ENCODE measurements at regions not wholly inside any gene's neighbourhood (a gene's known extent, or its start where the extent isn't known, plus 50 kb on each side); places are given as distances from the start of the nearest gene placed in this dataset.
"Not testable (repeated sequence)": the region's sequence is repeated elsewhere in the genome, so short reads cannot be mapped to it uniquely, and the experiment has no call there.

- DNase-seq (ENCODE audit: extremely low spot score): no peak
- WGBS: 82% methylated on average over 11 of the region's 11 CpGs
- no peaks in the 10 kb centered on the region for H3K4me1 ChIP-seq (ENCODE audit: insufficient read depth)
- no peak overlapping the region for H3K27ac ChIP-seq (ENCODE audit: low read depth)
- no peaks in the 10 kb centered on the region for H3K36me3 ChIP-seq (ENCODE audit: insufficient read depth)
- no peak overlapping the region for H3K4me3 ChIP-seq (ENCODE audit: low read depth, low read length)
Observed at GRCh38 chr17:21815352-21816063, 123.2 kb downstream of the KCNJ18 start.

- no peak overlapping the region for H3K27ac ChIP-seq (ENCODE audit: low read depth)
- H3K4me3 ChIP-seq (ENCODE audit: low read depth, low read length): no peak overlapping the region
- H3K4me1 ChIP-seq (ENCODE audit: insufficient read depth): no peaks in the 10 kb centered on the region
- H3K36me3 ChIP-seq (ENCODE audit: insufficient read depth): no peaks in the 10 kb centered on the region
- 74% methylated on average over 15 of the region's 15 CpGs for WGBS
- no peak for DNase-seq (ENCODE audit: extremely low spot score)
Observed at GRCh38 chr17:21816592-21817567, 124.6 kb downstream of the KCNJ18 start.

DNA sequence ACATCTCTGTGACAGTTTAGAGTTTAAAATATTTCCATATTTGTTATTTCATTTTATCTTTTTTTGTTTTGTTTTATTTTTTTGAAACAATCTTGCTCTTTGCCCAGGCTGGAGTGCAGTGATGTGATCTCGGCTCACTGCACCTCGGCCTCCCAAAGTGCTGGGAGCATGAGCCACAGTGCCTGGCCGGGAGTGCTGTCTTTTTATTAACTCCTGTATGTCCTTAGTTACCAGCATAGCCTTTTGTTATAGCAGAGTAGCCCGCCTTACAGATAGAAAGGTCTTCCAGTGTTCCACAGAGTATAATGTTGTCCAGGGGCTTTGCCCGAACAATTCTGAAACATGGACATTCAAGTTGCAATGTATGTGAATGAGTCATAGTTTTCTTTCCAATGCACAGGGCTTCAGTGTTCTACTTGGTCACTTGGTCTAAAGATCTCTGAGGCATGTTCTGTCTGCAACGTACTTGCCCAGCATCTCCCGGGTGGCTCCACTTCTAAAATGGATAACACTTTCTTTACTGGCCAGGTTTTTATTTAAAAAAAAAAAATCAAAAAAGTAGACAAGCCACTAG, 125.6 kb downstream of the KCNJ18 start:
- H3K4me1 ChIP-seq (ENCODE audit: insufficient read depth): no peaks in the 10 kb centered on the region
- H3K4me3 ChIP-seq (ENCODE audit: low read depth, low read length): no peak overlapping the region
- no peak overlapping the region for H3K27ac ChIP-seq (ENCODE audit: low read depth)
- WGBS: 82% methylated on average over 7 of the region's 7 CpGs
- H3K36me3 ChIP-seq (ENCODE audit: insufficient read depth): no peaks in the 10 kb centered on the region
- DNase-seq (ENCODE audit: extremely low spot score): no peak

- H3K36me3 ChIP-seq (ENCODE audit: insufficient read depth): no peaks in the 10 kb centered on the region
- WGBS: 56% methylated on average over 1 of the region's 1 CpG
- DNase-seq (ENCODE audit: extremely low spot score): no peak
- H3K27ac ChIP-seq (ENCODE audit: low read depth): no peak overlapping the region
- no peak overlapping the region for H3K4me3 ChIP-seq (ENCODE audit: low read depth, low read length)
- no peaks in the 10 kb centered on the region for H3K4me1 ChIP-seq (ENCODE audit: insufficient read depth)
Observed at GRCh38 chr17:21823090-21823489, 130.8 kb downstream of the KCNJ18 start.

DNA sequence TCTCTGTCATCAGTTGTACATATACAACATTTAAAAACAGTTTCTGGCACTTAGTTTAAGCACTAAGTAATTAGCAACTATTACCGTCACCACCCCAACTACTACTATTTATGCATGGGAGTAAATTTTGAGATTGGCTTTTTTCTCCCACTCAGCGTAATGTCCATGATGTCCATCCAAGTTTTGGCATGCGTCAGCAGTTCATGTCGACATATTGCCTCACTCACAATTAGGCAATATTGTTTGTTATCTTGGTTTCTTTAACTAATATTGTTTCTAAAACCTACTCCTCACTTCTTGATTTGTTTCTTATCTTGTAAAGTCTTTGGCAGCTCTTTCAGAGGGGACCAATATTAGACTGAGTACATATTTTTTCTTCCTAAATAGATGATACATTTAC, 131.3 kb downstream of the KCNJ18 start:
- WGBS: 87% methylated on average over 4 of the region's 4 CpGs
- Histone ChIP-seq H3K4me1 (ENCODE audit: insufficient read depth) (no peaks in the 10 kb centered on the region), H3K27ac (ENCODE audit: low read depth) (no peak overlapping the region), H3K4me3 (ENCODE audit: low read depth, low read length) (no peak overlapping the region), H3K36me3 (ENCODE audit: insufficient read depth) (no peaks in the 10 kb centered on the region)
- no peak for DNase-seq (ENCODE audit: extremely low spot score)

GRCh38 chr17:21841839-21842238, 149.5 kb downstream of the KCNJ18 start:
- H3K4me3 ChIP-seq (ENCODE audit: low read depth, low read length): no peak overlapping the region
- DNase-seq (ENCODE audit: extremely low spot score): no peak
- 45% methylated on average over 49 of the region's 49 CpGs for WGBS
- no peaks in the 10 kb centered on the region for H3K36me3 ChIP-seq (ENCODE audit: insufficient read depth)
- no peak overlapping the region for H3K27ac ChIP-seq (ENCODE audit: low read depth)
- no peaks in the 10 kb centered on the region for H3K4me1 ChIP-seq (ENCODE audit: insufficient read depth)

DNA sequence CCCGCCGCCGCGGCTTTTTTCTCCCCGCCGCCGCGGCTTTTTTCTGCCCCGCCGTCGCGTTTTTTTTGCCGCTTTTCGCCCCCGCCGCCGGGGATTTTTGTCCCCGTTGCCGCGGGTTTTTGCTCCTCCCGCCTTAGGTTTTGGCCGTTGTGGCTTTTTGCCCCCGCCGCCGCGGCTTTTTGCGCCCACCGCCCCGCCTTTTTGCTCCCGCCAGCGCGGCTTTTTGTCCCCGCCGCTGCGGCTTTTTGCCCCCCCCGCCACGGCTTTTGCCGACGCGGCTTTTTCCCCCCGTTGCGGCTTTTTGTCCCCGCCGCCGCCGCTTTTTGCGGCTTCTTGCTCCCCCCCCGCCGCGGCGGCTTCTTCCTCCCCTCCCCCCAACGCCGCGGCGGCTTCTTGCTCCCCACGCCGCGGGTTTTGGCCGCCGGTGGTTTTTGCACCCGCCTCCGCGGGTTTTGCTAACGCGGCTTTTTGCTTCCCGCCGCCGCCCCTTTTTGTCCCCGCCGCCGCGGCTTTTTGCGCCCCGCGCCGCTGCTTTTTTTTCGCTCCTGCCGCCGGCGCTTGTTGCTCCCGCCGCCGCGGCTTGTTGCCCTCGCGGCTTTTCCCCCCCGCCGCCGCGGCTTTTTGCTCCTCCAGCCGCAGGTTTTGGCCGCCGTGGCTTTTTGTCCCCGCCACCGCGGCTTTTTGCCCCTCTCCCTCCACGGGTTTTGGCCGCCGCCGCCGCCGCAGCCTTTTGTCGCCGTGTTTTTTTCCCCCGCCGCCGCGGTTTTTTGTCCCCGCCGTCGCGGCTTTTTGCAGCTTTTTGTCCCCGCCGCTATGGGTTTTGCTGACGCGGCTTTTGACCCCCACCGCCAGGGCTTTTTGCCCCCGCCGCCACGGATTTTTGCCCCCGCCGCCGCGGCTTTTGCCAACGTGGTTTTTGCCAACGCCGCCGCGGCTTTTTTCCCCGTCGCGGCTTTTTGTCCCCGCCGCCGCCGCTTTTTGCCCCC, 150.3 kb downstream of the KCNJ18 start:
- no peak for DNase-seq (ENCODE audit: extremely low spot score)
- 37% methylated on average over 136 of the region's 136 CpGs for WGBS
- peak overlapping the region; percentile 36 for H3K4me3 ChIP-seq (ENCODE audit: low read depth, low read length)
- no peaks in the 10 kb centered on the region for H3K36me3 ChIP-seq (ENCODE audit: insufficient read depth)
- no peak overlapping the region for H3K27ac ChIP-seq (ENCODE audit: low read depth)
- no peaks in the 10 kb centered on the region for H3K4me1 ChIP-seq (ENCODE audit: insufficient read depth)

DNA sequence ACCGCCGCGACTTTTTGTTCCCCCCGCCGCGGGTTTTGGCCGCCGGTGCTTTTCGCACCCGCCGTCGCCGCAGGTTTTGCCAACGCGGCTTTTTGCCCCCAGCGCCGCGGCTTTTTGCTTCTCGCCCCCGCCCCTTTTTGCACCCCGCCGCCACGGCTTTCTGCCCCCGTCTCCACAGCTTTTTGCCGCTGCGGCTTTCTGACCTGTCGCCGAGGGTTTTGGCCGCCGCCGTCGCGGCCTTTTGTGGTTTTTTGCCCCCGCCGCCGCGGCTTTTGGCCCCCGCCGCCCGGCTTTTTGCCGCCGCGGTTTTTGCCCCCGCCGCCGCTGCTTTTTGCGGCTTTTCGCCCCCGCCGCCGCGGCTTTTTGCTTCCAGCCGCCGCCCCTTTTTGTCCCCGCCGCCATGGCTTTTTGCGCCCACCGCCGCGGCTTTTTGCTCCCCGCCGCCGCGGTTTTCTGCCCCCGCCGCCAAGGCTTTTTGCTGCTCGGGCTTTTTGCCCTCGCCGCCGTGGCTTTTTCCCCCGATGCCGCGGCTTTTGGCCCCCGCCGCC, 151.1 kb downstream of the KCNJ18 start:
- Histone ChIP-seq H3K4me1 (ENCODE audit: insufficient read depth) (no peaks in the 10 kb centered on the region), H3K36me3 (ENCODE audit: insufficient read depth) (no peaks in the 10 kb centered on the region), H3K27ac (ENCODE audit: low read depth) (no peak overlapping the region), H3K4me3 (ENCODE audit: low read depth, low read length) (peak overlapping the region; percentile 36)
- no peak for DNase-seq (ENCODE audit: extremely low spot score)
- 47% methylated on average over 75 of the region's 75 CpGs for WGBS

DNA sequence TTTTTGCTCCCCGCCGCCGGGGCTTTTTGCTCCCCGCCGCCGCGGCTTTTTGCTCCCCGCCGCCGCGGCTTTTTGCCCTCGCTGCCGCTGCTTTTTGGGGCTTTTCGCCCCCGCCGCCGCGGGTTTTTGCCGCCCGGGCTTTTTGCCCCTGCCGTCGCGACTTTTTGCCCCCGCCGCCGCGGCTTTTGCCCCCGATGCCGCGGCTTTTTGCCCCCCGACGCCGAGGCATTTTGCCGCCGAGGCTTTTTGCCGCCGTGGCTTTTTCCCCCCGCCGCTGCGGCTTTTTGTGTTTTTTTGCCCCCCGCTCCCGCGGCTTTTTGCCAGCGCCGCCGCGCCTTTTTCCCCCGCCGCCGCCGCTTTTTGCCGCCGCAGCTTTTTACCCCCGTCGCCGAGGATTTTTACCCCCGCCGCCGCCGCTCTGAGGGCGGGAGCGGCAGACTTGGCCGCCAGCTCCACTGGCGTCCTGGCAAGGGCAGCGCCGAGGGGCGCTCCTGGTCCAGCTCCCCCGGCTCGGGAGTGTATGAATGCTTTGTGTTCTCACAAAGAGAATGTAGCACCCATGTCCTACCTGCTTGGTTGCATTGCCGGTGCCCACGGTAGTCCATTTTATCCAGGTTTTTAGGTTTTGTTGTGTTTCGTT, 151.7 kb downstream of the KCNJ18 start:
- no peaks in the 10 kb centered on the region for H3K4me1 ChIP-seq (ENCODE audit: insufficient read depth)
- DNase-seq (ENCODE audit: extremely low spot score): no peak
- no peak overlapping the region for H3K27ac ChIP-seq (ENCODE audit: low read depth)
- no peaks in the 10 kb centered on the region for H3K36me3 ChIP-seq (ENCODE audit: insufficient read depth)
- H3K4me3 ChIP-seq (ENCODE audit: low read depth, low read length): peak overlapping the region; percentile 36
- 46% methylated on average over 72 of the region's 72 CpGs for WGBS

DNA sequence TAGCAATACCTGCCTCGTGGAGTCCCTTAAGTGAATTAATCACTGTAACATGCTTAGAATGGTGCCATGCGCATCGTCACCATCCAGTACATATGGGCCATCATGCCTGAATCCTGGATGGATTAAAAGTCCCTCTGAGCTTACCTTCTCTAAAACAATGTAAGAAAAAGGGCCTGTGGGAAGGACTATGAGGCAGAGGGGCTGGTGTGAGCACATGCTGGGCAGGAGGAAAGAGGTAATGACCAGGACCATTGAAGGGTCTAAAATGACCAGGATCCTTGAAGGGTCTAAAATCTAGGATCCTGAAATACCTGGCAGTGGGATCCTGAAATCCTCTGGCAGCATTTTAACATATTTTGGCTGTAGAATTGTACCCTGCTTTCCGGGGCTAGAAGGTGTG, 156.2 kb downstream of the KCNJ18 start:
- not testable (repeated sequence) for DNase-seq (ENCODE audit: extremely low spot score); H3K36me3 ChIP-seq (ENCODE audit: insufficient read depth); H3K4me1 ChIP-seq (ENCODE audit: insufficient read depth); H3K27ac ChIP-seq (ENCODE audit: low read depth); H3K4me3 ChIP-seq (ENCODE audit: low read depth, low read length)
- 73% methylated on average over 4 of the region's 4 CpGs for WGBS

GRCh38 chr17:21849030-21849429, 156.7 kb downstream of the KCNJ18 start:
- H3K4me3 ChIP-seq (ENCODE audit: low read depth, low read length); H3K36me3 ChIP-seq (ENCODE audit: insufficient read depth); DNase-seq (ENCODE audit: extremely low spot score); H3K4me1 ChIP-seq (ENCODE audit: insufficient read depth); H3K27ac ChIP-seq (ENCODE audit: low read depth): not testable (repeated sequence)
- 46% methylated on average over 2 of the region's 2 CpGs for WGBS

DNA sequence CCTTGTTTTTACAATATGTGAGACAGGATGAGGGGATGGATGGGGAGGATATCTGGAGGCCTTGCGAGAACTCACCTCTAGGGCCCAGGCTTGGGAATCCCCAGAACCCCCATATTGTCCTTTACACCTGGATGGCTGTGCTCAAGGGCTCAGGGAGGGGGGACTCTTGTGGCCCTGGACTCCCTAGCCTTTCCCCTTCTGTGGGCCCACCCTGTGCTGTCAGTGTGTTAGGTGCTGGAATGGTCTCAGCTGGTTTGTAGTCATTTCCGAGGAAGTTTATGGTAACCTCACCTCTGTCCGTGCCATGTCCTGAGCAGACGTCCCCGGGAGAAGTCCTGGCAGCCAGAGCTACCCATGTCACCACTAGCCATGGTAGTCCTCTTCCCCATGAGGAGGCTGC, 158.3 kb downstream of the KCNJ18 start:
- DNase-seq (ENCODE audit: extremely low spot score); H3K4me1 ChIP-seq (ENCODE audit: insufficient read depth); H3K4me3 ChIP-seq (ENCODE audit: low read depth, low read length); H3K36me3 ChIP-seq (ENCODE audit: insufficient read depth); H3K27ac ChIP-seq (ENCODE audit: low read depth): not testable (repeated sequence)
- WGBS: 77% methylated on average over 5 of the region's 5 CpGs
